GM23338 (cell line): ENCODE measurements at regions not wholly inside any gene's neighbourhood (a gene's known extent, or its start where the extent isn't known, plus 50 kb on each side); places are given as distances from the start of the nearest gene placed in this dataset.

ENCODE experiments used
- ATAC-seq: fragments of 200-7000 bp; cut with Tn5 transposase; 3 replicates; pipeline ENCODE4 v1.9.1; 2020
- DNase-seq: peaks from one replicate; pipeline ENCODE4 v3.0.0-alpha.2; 2015; ENCODE audit warnings: low spot score
- H2AFZ ChIP-seq: fragments of 200-600 bp; sonication (generic); 2 replicates; pipeline ENCODE4 v1.8.0; 2016; ENCODE audit warnings: antibody characterized with exemption, mild to moderate bottlenecking, moderate library complexity
- H3F3A ChIP-seq: fragments of 200-600 bp; sonication (generic); replicated peaks from 2 replicates; pipeline ENCODE4 v1.8.0; 2017; ENCODE audit warnings: antibody characterized with exemption, mixed run types, low read depth
- H3K27ac ChIP-seq: fragments of 200-600 bp; sonication (generic); 2 replicates; pipeline ENCODE4 v1.6.1; 2016; ENCODE audit warnings: low read depth
- H3K27me3 ChIP-seq: fragments of 200-600 bp; sonication (generic); 2 replicates; pipeline ENCODE4 v1.8.0; 2016; ENCODE audit warnings: mild to moderate bottlenecking, mixed run types, moderate library complexity; ENCODE audit not compliant: insufficient read depth
- H3K36me3 ChIP-seq: fragments of 200-600 bp; sonication (generic); 2 replicates; pipeline ENCODE4 v1.8.0; 2016; ENCODE audit warnings: mild to moderate bottlenecking; ENCODE audit not compliant: insufficient read depth
- H3K4me1 ChIP-seq: fragments of 200-600 bp; sonication (generic); 2 replicates; pipeline ENCODE4 v1.8.0; 2016; ENCODE audit warnings: mild to moderate bottlenecking, moderate library complexity; ENCODE audit not compliant: insufficient read depth
- H3K4me2 ChIP-seq: fragments of 200-600 bp; sonication (generic); 2 replicates; pipeline ENCODE4 v1.7.1; 2017; ENCODE audit warnings: mixed run types
- H3K4me3 ChIP-seq: fragments of 200-600 bp; sonication (generic); 2 replicates; pipeline ENCODE4 v1.6.1; 2016; ENCODE audit warnings: mixed run types
- H3K79me2 ChIP-seq: fragments of 200-600 bp; sonication (generic); replicated peaks from 2 replicates; pipeline ENCODE4 v1.8.0; 2017; ENCODE audit warnings: mild to moderate bottlenecking; ENCODE audit not compliant: insufficient read depth
- H3K9me2 ChIP-seq: fragments of 200-600 bp; sonication (generic); 2 replicates; pipeline ENCODE4 v1.8.0; 2017; ENCODE audit not compliant: insufficient read depth
- H4K20me1 ChIP-seq: fragments of 200-600 bp; sonication (generic); replicated peaks from 2 replicates; pipeline ENCODE4 v1.8.0; 2017; ENCODE audit warnings: mild to moderate bottlenecking; ENCODE audit not compliant: insufficient read depth
- H3K27ac Mint-ChIP-seq: 2 replicates; pipeline ENCODE4 v1.8.0; 2020; ENCODE audit warnings: inconsistent platforms, mild to moderate bottlenecking, moderate library complexity, mixed read lengths
- H3K27me3 Mint-ChIP-seq: 3 replicates; pipeline ENCODE4 v1.8.0; 2022; ENCODE audit warnings: low read depth, mild to moderate bottlenecking, moderate library complexity, mixed read lengths, inconsistent platforms; ENCODE audit not compliant: insufficient read depth, poor library complexity
- H3K36me3 Mint-ChIP-seq: 3 replicates; pipeline ENCODE4 v1.8.0; 2021; ENCODE audit warnings: low read depth, mild to moderate bottlenecking, inconsistent platforms, moderate library complexity, mixed read lengths
- H3K4me1 Mint-ChIP-seq: 3 replicates; pipeline ENCODE4 v1.8.0; 2020; ENCODE audit warnings: mild to moderate bottlenecking, inconsistent platforms, mixed read lengths
- H3K4me3 Mint-ChIP-seq: 3 replicates; pipeline ENCODE4 v1.8.0; 2021; ENCODE audit warnings: moderate library complexity, mild to moderate bottlenecking, inconsistent platforms, mixed read lengths
- H3K9me3 Mint-ChIP-seq: 3 replicates; pipeline ENCODE4 v1.8.0; 2020; ENCODE audit warnings: moderate library complexity, mild to moderate bottlenecking, inconsistent platforms, mixed read lengths
- CREB1 ChIP-seq: fragments of 250-450 bp; sonication (Bioruptor Pico); IDR thresholded peaks from 2 replicates; pipeline ENCODE4 v1.5.0; 2020; ENCODE audit warnings: low read depth, mild to moderate bottlenecking, moderate library complexity
- EZH2 ChIP-seq: fragments of 200-600 bp; sonication (generic); IDR thresholded peaks from one replicate; pipeline ENCODE4 v1.8.0; 2017; ENCODE audit warnings: antibody characterized with exemption, mild to moderate bottlenecking, low read depth; ENCODE audit not compliant: unreplicated experiment
- EZH2phosphoT487 ChIP-seq: fragments of 200-600 bp; sonication (generic); IDR thresholded peaks from one replicate; pipeline ENCODE4 v1.8.1; 2018; ENCODE audit warnings: antibody characterized with exemption; ENCODE audit not compliant: unreplicated experiment
- JUNB ChIP-seq: IDR thresholded peaks from one replicate; pipeline ENCODE4 v1.6.1; 2016; ENCODE audit warnings: antibody characterized with exemption; ENCODE audit not compliant: unreplicated experiment
- NANOG ChIP-seq: IDR thresholded peaks from 2 replicates; pipeline ENCODE4 v1.6.1; 2016; ENCODE audit warnings: antibody characterized with exemption, borderline replicate concordance
- POLR2AphosphoS5 ChIP-seq: IDR thresholded peaks from 2 replicates; pipeline ENCODE4 v1.6.1; 2016; ENCODE audit warnings: antibody characterized with exemption, low read depth
- STAT1 ChIP-seq: IDR thresholded peaks from one replicate; pipeline ENCODE4 v1.6.1; 2016; ENCODE audit warnings: antibody characterized with exemption; ENCODE audit not compliant: unreplicated experiment
- ZNF114 ChIP-seq: fragments of 250-450 bp; sonication (Bioruptor Pico); IDR thresholded peaks from 2 replicates; pipeline ENCODE4 v1.5.0; 2020; ENCODE audit warnings: mild to moderate bottlenecking, moderate library complexity
- ZNF331 ChIP-seq: fragments of 250-450 bp; sonication (Bioruptor Pico); IDR thresholded peaks from 2 replicates; pipeline ENCODE4 v1.5.0; 2020; ENCODE audit warnings: low read depth, mild to moderate bottlenecking, moderate library complexity
- TF ChIP-seq, protein P1 (sequence below): IDR thresholded peaks from one replicate; pipeline ENCODE4 v1.6.1; 2018; ENCODE audit warnings: antibody characterized with exemption; ENCODE audit not compliant: unreplicated experiment
- TF ChIP-seq, protein P2 (sequence below): IDR thresholded peaks from 2 replicates; pipeline ENCODE4 v1.6.1; 2016; ENCODE audit warnings: antibody characterized with exemption
- TF ChIP-seq, protein P3 (sequence below): fragments of 250-450 bp; sonication (Bioruptor Pico); IDR thresholded peaks from 2 replicates; pipeline ENCODE4 v1.5.0; 2020; ENCODE audit warnings: mild to moderate bottlenecking, moderate library complexity
- TF ChIP-seq, protein P4 (sequence below), 2 experiments: fragments of 200-600 bp in 1 of 2; sonication (generic) in 1 of 2; conservative IDR thresholded peaks; 2 replicates each; pipeline versions ENCODE4 v1.5.1 to v1.6.1; 2016 to 2017; ENCODE audit warnings: antibody characterized with exemption in 2 of 2, low read depth in 2 of 2, mild to moderate bottlenecking in 2 of 2, moderate library complexity in 1 of 2

DNA sequence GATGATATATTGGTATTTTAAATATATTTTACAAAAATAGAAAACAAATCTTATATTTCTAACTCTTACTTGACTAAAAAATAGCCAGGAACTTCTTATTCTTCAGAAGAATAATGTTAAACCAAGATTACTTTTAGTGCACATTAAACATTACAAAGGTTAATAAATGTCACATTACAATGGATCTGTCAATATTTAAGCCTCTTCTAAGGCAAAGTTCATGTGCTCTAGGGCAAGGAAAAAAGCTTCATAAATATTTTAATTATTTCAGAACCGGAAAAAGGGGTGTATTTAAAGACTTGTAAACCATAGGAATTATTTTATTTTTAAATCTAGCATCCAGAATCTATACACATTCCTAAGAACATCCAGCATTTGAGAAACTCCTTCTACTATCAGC is 166.9 kb upstream of the ROBO2 start:
- no peak for ATAC-seq
- no peak overlapping the region for H2AFZ ChIP-seq
- Mint-ChIP-seq H3K27me3 (no peaks in the 10 kb centered on the region), H3K4me1 (peaks cover 3% of the 10 kb centered on the region; the same call in 1 of the 3 replicates), H3K36me3 (no peaks in the 10 kb centered on the region; the same call in 2 of the 3 replicates), H3K4me3 (no peak overlapping the region), H3K9me3 (no peaks in the 10 kb centered on the region), H3K27ac (no peak overlapping the region)
- H3K9me2 ChIP-seq: 0 out of 2 replicates have a peak, but pooled peaks cover 6% of the 10 kb centered on the region
- H3K36me3 ChIP-seq: no peaks in the 10 kb centered on the region
- no peaks in the 10 kb centered on the region for H4K20me1 ChIP-seq
- no peaks in the 10 kb centered on the region for H3F3A ChIP-seq
- no peaks in the 10 kb centered on the region for H3K79me2 ChIP-seq
- DNase-seq: no peak
- no peak overlapping the region for H3K27ac ChIP-seq
- no peaks in the 10 kb centered on the region for H3K4me1 ChIP-seq
- H3K4me2 ChIP-seq: no peak overlapping the region
- H3K27me3 ChIP-seq: no peaks in the 10 kb centered on the region
- TF ChIP-seq STAT1 (no peak), EZH2phosphoT487 (no peak), JUNB (no peak), POLR2AphosphoS5 (no peak), CREB1 (CRISPR knock-in tag) (no peak), ZNF331 (CRISPR knock-in tag) (no peak), EZH2 (no peak), ZNF114 (CRISPR knock-in tag) (no peak), NANOG (no peak)
- TF ChIP-seq, protein P1, sequence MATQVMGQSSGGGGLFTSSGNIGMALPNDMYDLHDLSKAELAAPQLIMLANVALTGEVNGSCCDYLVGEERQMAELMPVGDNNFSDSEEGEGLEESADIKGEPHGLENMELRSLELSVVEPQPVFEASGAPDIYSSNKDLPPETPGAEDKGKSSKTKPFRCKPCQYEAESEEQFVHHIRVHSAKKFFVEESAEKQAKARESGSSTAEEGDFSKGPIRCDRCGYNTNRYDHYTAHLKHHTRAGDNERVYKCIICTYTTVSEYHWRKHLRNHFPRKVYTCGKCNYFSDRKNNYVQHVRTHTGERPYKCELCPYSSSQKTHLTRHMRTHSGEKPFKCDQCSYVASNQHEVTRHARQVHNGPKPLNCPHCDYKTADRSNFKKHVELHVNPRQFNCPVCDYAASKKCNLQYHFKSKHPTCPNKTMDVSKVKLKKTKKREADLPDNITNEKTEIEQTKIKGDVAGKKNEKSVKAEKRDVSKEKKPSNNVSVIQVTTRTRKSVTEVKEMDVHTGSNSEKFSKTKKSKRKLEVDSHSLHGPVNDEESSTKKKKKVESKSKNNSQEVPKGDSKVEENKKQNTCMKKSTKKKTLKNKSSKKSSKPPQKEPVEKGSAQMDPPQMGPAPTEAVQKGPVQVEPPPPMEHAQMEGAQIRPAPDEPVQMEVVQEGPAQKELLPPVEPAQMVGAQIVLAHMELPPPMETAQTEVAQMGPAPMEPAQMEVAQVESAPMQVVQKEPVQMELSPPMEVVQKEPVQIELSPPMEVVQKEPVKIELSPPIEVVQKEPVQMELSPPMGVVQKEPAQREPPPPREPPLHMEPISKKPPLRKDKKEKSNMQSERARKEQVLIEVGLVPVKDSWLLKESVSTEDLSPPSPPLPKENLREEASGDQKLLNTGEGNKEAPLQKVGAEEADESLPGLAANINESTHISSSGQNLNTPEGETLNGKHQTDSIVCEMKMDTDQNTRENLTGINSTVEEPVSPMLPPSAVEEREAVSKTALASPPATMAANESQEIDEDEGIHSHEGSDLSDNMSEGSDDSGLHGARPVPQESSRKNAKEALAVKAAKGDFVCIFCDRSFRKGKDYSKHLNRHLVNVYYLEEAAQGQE: no peak
- TF ChIP-seq, protein P2, sequence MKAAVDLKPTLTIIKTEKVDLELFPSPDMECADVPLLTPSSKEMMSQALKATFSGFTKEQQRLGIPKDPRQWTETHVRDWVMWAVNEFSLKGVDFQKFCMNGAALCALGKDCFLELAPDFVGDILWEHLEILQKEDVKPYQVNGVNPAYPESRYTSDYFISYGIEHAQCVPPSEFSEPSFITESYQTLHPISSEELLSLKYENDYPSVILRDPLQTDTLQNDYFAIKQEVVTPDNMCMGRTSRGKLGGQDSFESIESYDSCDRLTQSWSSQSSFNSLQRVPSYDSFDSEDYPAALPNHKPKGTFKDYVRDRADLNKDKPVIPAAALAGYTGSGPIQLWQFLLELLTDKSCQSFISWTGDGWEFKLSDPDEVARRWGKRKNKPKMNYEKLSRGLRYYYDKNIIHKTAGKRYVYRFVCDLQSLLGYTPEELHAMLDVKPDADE: no peak
- TF ChIP-seq, protein P3, sequence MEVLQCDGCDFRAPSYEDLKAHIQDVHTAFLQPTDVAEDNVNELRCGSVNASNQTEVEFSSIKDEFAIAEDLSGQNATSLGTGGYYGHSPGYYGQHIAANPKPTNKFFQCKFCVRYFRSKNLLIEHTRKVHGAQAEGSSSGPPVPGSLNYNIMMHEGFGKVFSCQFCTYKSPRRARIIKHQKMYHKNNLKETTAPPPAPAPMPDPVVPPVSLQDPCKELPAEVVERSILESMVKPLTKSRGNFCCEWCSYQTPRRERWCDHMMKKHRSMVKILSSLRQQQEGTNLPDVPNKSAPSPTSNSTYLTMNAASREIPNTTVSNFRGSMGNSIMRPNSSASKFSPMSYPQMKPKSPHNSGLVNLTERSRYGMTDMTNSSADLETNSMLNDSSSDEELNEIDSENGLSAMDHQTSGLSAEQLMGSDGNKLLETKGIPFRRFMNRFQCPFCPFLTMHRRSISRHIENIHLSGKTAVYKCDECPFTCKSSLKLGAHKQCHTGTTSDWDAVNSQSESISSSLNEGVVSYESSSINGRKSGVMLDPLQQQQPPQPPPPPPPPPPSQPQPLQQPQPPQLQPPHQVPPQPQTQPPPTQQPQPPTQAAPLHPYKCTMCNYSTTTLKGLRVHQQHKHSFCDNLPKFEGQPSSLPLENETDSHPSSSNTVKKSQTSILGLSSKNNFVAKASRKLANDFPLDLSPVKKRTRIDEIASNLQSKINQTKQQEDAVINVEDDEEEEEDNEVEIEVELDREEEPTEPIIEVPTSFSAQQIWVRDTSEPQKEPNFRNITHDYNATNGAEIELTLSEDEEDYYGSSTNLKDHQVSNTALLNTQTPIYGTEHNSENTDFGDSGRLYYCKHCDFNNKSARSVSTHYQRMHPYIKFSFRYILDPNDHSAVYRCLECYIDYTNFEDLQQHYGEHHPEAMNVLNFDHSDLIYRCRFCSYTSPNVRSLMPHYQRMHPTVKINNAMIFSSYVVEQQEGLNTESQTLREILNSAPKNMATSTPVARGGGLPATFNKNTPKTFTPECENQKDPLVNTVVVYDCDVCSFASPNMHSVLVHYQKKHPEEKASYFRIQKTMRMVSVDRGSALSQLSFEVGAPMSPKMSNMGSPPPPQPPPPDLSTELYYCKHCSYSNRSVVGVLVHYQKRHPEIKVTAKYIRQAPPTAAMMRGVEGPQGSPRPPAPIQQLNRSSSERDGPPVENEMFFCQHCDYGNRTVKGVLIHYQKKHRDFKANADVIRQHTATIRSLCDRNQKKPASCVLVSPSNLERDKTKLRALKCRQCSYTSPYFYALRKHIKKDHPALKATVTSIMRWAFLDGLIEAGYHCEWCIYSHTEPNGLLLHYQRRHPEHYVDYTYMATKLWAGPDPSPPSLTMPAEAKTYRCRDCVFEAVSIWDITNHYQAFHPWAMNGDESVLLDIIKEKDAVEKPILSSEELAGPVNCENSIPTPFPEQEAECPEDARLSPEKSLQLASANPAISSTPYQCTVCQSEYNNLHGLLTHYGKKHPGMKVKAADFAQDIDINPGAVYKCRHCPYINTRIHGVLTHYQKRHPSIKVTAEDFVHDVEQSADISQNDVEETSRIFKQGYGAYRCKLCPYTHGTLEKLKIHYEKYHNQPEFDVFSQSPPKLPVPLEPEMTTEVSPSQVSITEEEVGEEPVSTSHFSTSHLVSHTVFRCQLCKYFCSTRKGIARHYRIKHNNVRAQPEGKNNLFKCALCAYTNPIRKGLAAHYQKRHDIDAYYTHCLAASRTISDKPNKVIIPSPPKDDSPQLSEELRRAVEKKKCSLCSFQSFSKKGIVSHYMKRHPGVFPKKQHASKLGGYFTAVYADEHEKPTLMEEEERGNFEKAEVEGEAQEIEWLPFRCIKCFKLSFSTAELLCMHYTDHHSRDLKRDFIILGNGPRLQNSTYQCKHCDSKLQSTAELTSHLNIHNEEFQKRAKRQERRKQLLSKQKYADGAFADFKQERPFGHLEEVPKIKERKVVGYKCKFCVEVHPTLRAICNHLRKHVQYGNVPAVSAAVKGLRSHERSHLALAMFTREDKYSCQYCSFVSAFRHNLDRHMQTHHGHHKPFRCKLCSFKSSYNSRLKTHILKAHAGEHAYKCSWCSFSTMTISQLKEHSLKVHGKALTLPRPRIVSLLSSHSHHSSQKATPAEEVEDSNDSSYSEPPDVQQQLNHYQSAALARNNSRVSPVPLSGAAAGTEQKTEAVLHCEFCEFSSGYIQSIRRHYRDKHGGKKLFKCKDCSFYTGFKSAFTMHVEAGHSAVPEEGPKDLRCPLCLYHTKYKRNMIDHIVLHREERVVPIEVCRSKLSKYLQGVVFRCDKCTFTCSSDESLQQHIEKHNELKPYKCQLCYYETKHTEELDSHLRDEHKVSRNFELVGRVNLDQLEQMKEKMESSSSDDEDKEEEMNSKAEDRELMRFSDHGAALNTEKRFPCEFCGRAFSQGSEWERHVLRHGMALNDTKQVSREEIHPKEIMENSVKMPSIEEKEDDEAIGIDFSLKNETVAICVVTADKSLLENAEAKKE (CRISPR knock-in tag): no peak
- TF ChIP-seq, protein P4, sequence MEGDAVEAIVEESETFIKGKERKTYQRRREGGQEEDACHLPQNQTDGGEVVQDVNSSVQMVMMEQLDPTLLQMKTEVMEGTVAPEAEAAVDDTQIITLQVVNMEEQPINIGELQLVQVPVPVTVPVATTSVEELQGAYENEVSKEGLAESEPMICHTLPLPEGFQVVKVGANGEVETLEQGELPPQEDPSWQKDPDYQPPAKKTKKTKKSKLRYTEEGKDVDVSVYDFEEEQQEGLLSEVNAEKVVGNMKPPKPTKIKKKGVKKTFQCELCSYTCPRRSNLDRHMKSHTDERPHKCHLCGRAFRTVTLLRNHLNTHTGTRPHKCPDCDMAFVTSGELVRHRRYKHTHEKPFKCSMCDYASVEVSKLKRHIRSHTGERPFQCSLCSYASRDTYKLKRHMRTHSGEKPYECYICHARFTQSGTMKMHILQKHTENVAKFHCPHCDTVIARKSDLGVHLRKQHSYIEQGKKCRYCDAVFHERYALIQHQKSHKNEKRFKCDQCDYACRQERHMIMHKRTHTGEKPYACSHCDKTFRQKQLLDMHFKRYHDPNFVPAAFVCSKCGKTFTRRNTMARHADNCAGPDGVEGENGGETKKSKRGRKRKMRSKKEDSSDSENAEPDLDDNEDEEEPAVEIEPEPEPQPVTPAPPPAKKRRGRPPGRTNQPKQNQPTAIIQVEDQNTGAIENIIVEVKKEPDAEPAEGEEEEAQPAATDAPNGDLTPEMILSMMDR (conservative IDR thresholded peaks at IDR 0.05; ENCODE audit: low read depth in 2 of 2): no peak
- H3K4me3 ChIP-seq: no peak overlapping the region
